Endothelial cell of umbilical vein (primary cell): ENCODE measurements at regions not wholly inside any gene's neighbourhood (a gene's known extent, or its start where the extent isn't known, plus 50 kb on each side); places are given as distances from the start of the nearest gene placed in this dataset.
"Not testable (repeated sequence)": the region's sequence is repeated elsewhere in the genome, so short reads cannot be mapped to it uniquely, and the experiment has no call there.

Experiments used
- BruUV-seq: library from RNA; stranded (reverse); fragments of 400-500 nt; replicated peaks from 2 replicates; lab custom pipeline; 2021; lab: Mats Ljungman, UMichigan
- CTCF ChIA-PET: fragments of 300-600, 350-600 bp; sonication (Branson Sonifier 250); formaldehyde crosslinking; loops from one replicate; lab custom pipeline; 2021; ENCODE audit warnings: antibody characterized with exemption, inconsistent platforms; lab: Charles Lee
- POLR2A ChIA-PET: fragments of 300-600, 350-600 bp; sonication (Branson Sonifier 250); formaldehyde crosslinking; loops from one replicate; lab custom pipeline; 2021; ENCODE audit warnings: antibody characterized with exemption, inconsistent platforms; lab: Charles Lee
- DNase-seq: peaks from one replicate; pipeline ENCODE4 v3.0.0-alpha.2; 2011; ENCODE audit warnings: low read depth, low spot score
- FAIRE-seq: peaks from 2 replicates; lab custom pipeline; 2011; peaks lifted over from hg19 to GRCh38; lab: Jason Lieb, UNC
- H2AFZ ChIP-seq: 2 replicates; pipeline ENCODE4 v1.6.0; 2012; ENCODE audit warnings: low read depth, low read length, control low read depth, inconsistent platforms
- H3K27ac ChIP-seq: 2 replicates; pipeline ENCODE4 v1.5.1; 2011; ENCODE audit warnings: low read depth, mild to moderate bottlenecking, control low read depth, low read length, moderate library complexity; ENCODE audit not compliant: insufficient read depth
- H3K27me3 ChIP-seq, 2 experiments: 2 replicates each; pipeline versions ENCODE4 v1.6.0 to v1.6.1; 2011; ENCODE audit warnings: low read length in 2 of 2, mixed read lengths in 1 of 2; ENCODE audit not compliant: control insufficient read depth in 2 of 2, insufficient read depth in 2 of 2
- H3K36me3 ChIP-seq, 2 experiments: 2 replicates in 1 of 2; 3 replicates in 1 of 2; pipeline ENCODE4 v1.5.1; 2011; ENCODE audit warnings: low read length in 2 of 2, mild to moderate bottlenecking in 1 of 2, moderate library complexity in 1 of 2; ENCODE audit not compliant: control insufficient read depth in 2 of 2, insufficient read depth in 2 of 2; ENCODE audit errors: extremely low read depth in 1 of 2
- H3K4me1 ChIP-seq: 3 replicates; pipeline ENCODE4 v1.5.1; 2011; ENCODE audit warnings: mild to moderate bottlenecking, low read length; ENCODE audit not compliant: control insufficient read depth, insufficient read depth; ENCODE audit errors: extremely low read depth
- H3K4me2 ChIP-seq: 2 replicates; pipeline ENCODE4 v1.6.1; 2011; ENCODE audit warnings: low read length, control low read depth, mixed read lengths; ENCODE audit not compliant: insufficient read depth
- H3K4me3 ChIP-seq, 3 experiments: fragments of 200-600 bp in 1 of 3; sonication (generic), shearing (Covaris generic) in 1 of 3; replicated peaks in 1 of 3; 2 replicates each; pipeline ENCODE4 v1.5.1; 2011 to 2016; ENCODE audit warnings: control low read depth in 3 of 3, low read length in 3 of 3, mild to moderate bottlenecking in 2 of 3, inconsistent platforms in 1 of 3, low read depth in 1 of 3, moderate library complexity in 1 of 3; ENCODE audit not compliant: insufficient read depth in 1 of 3
- H3K79me2 ChIP-seq: 2 replicates; pipeline ENCODE4 v1.6.0; 2012; ENCODE audit warnings: low read length, inconsistent platforms; ENCODE audit not compliant: control insufficient read depth, insufficient read depth
- H3K9ac ChIP-seq: replicated peaks from 2 replicates; pipeline ENCODE3; 2011; ENCODE audit warnings: low read length, control low read depth; ENCODE audit not compliant: insufficient read depth; ENCODE audit errors: extremely low read depth
- H3K9me1 ChIP-seq: replicated peaks from 3 replicates; pipeline ENCODE4 v1.6.0; 2011; ENCODE audit warnings: mild to moderate bottlenecking, low read length; ENCODE audit not compliant: control insufficient read depth, insufficient read depth; ENCODE audit errors: extremely low read depth
- H3K9me3 ChIP-seq: replicated peaks from 2 replicates; pipeline ENCODE4 v1.5.1; 2012; ENCODE audit warnings: low read length, inconsistent platforms; ENCODE audit not compliant: control insufficient read depth, insufficient read depth
- H4K20me1 ChIP-seq: replicated peaks from 2 replicates; pipeline ENCODE3; 2011; ENCODE audit warnings: mild to moderate bottlenecking, low read length; ENCODE audit not compliant: control insufficient read depth, insufficient read depth; ENCODE audit errors: extremely low read depth
- CTCF ChIP-seq, 2 donors: IDR thresholded peaks; 1 replicate in 1 of 2; 2 replicates in 1 of 2; pipeline ENCODE4 v1.5.1; 2011; ENCODE audit warnings: low read length in 2 of 2, mild to moderate bottlenecking in 2 of 2, moderate library complexity in 2 of 2, control low read depth in 1 of 2, inconsistent platforms in 1 of 2, low read depth in 1 of 2; ENCODE audit not compliant: insufficient read depth in 1 of 2; ENCODE audit errors: extremely low read depth in 1 of 2
- EZH2 ChIP-seq: IDR thresholded peaks from 2 replicates; pipeline ENCODE4 v1.6.1; 2012; ENCODE audit warnings: borderline replicate concordance, low read depth, mild to moderate bottlenecking, moderate library complexity, low read length, inconsistent platforms; ENCODE audit not compliant: severe bottlenecking
- FOS ChIP-seq: IDR thresholded peaks from 2 replicates; pipeline ENCODE4 v1.6.1; 2011; ENCODE audit warnings: mild to moderate bottlenecking, low read length, moderate library complexity, borderline replicate concordance; ENCODE audit not compliant: insufficient read depth
- GATA2 ChIP-seq: IDR thresholded peaks from 2 replicates; pipeline ENCODE4 v1.7.0; 2011; ENCODE audit warnings: low read depth, mild to moderate bottlenecking, moderate library complexity, mixed read lengths, low read length; ENCODE audit not compliant: insufficient read length, insufficient read depth
- JUN ChIP-seq: IDR thresholded peaks from 2 replicates; pipeline ENCODE4 v1.6.1; 2011; ENCODE audit warnings: borderline replicate concordance, low read depth; ENCODE audit not compliant: insufficient read length, insufficient read depth
- MAX ChIP-seq: IDR thresholded peaks from 2 replicates; pipeline ENCODE4 v1.6.1; 2011; ENCODE audit not compliant: insufficient read depth, insufficient read length
- MYC ChIP-seq: IDR thresholded peaks from one replicate; pipeline ENCODE4 v1.6.1; 2011; ENCODE audit warnings: mild to moderate bottlenecking, low read depth, low read length
- POLR2A ChIP-seq: IDR thresholded peaks from 2 replicates; pipeline ENCODE4 v1.6.1; 2012; ENCODE audit warnings: low read depth, mild to moderate bottlenecking, control low read depth, low read length
- POLR2AphosphoS5 ChIP-seq: IDR thresholded peaks from 2 replicates; pipeline ENCODE4 v1.6.1; 2012; ENCODE audit warnings: low read depth, mild to moderate bottlenecking, control low read depth, low read length, moderate library complexity; ENCODE audit not compliant: insufficient read depth
- dilution Hi-C: fragments of 300-500 bp; cut with MboI; formaldehyde crosslinking; loops from one replicate; pipeline ENCODE4 v1.15.0; 2019; ENCODE audit warnings: low sequenced_read_pairs; ENCODE audit not compliant: extremely low pct_ligation_motif_present
- intact Hi-C: fragments of 100-400 bp; cut with micrococcal nuclease; formaldehyde crosslinking; loops from one replicate; pipeline ENCODE4 v1.10.0; 2022

GRCh38 chr2:118417406-118418120 is 329.3 kb downstream of the INSIG2 start:
- no peaks in the 10 kb centered on the region for H3K4me1 ChIP-seq
- FAIRE-seq (no peak), DNase-seq (no peak)
- no peaks in the 10 kb centered on the region for H3K9me3 ChIP-seq
- H4K20me1 ChIP-seq, result no peaks in the 10 kb centered on the region
- no peak overlapping the region for H3K9ac ChIP-seq
- no peaks in the 10 kb centered on the region for H3K79me2 ChIP-seq
- no peaks in the 10 kb centered on the region for H3K9me1 ChIP-seq
- TF ChIP-seq FOS (no peak), JUN (no peak), EZH2 (no peak), CTCF (IDR thresholded peaks at IDR 0.05; ENCODE audit: extremely low read depth in 1 of 2, insufficient read depth in 1 of 2, low read depth in 1 of 2, low read length in 2 of 2) (no peak), MYC (no peak), MAX (no peak), POLR2AphosphoS5 (no peak), GATA2 (no peak), POLR2A (no peak)
- H3K4me2 ChIP-seq, result no peak overlapping the region
- no peak overlapping the region for H3K27ac ChIP-seq
- intact Hi-C loops, result no loop called here
- H2AFZ ChIP-seq, result no peak overlapping the region
- ChIA-PET POLR2A (no interaction called here), CTCF (no interaction called here)
- no peak overlapping the region for H3K4me3 ChIP-seq
- no peaks in the 10 kb centered on the region for H3K27me3 ChIP-seq
- dilution Hi-C loops, result no loop called here
- no TSS peak for BruUV-seq
- H3K36me3 ChIP-seq, result no peaks in the 10 kb centered on the region

GRCh38 chr2:118415186-118415585 is 326.9 kb downstream of the INSIG2 start:
- intact Hi-C loops, H3K4me2 ChIP-seq: not testable (repeated sequence)

More at GRCh38 chr2:118415186-118415585, 326.9 kb downstream of the INSIG2 start:
- CTCF ChIA-PET, dilution Hi-C loops, H3K4me1 ChIP-seq, H4K20me1 ChIP-seq, POLR2A ChIA-PET, H3K27me3 ChIP-seq, FAIRE-seq, H3K9me3 ChIP-seq, H3K36me3 ChIP-seq, BruUV-seq, H3K27ac ChIP-seq, H3K4me3 ChIP-seq, H2AFZ ChIP-seq, H3K9ac ChIP-seq, H3K79me2 ChIP-seq, H3K9me1 ChIP-seq, DNase-seq: not testable (repeated sequence)
